ENCODE measurements at regions not wholly inside any gene's neighbourhood (a gene's known extent, or its start where the extent isn't known, plus 50 kb on each side); places are given as distances from the start of the nearest gene placed in this dataset.
"Not testable (repeated sequence)": the region's sequence is repeated elsewhere in the genome, so short reads cannot be mapped to it uniquely, and the experiment has no call there.

DNA sequence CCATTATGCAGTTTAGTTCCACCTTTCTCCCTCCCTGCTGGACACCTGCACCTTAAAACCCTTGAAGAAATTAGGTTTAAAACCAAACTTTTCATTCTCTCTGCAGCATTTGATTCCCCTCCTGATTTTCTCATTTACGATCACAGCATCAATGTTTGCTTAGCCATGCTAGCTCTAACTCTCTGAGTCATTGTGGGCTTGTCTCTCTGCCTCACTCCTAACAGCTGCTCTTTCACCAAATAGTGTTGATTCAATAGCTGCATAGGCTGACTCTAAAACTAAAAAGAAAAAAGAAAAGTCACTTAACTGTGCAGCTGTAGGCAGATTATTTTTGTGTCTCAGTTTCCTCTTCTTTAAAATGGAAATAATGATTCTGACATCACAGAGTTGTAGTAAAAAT is 1124.9 kb downstream of the DIAPH3 start:
- peak; percentile 23 for DNase-seq

DNA sequence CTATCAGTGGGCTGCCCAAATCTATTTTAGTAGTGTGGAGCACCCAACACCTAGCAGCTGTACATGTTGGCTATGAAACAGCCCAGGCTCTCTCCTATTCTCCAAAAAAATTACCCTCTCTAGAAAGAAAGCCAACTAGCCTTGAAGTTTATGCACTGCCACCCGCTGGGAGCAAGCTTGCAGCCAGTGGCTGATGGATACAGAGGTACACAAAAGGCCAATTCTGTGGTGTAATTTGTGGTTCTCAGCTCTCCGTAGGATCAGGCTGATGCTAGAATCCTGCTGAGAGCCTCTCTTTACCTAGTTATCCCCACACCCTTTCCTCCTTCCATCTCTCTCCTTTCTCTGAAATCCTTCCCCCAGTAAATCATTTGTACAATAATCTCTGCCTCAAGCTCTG is 1120.7 kb downstream of the DIAPH3 start:
- DNase-seq = no peak

DNA sequence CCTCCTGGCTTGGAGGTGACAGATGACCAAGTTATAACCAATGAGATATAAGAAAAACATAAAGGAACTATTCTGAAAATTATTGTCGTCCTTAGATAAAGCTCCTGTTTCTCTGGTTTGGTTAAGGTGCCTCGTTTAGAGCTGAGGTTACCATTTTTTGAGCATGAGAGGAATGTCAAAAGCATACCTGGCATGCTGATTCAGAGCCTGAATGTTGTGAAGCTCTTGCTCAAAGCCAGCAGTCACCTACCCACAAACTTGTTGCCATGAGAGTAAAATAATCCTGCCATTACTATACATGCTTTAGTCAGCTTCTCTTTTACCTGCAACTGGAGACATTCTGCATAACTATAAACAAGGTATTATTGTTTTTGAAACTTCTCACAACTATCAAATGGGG is 1116.2 kb downstream of the DIAPH3 start:
- no peak for DNase-seq

DNA sequence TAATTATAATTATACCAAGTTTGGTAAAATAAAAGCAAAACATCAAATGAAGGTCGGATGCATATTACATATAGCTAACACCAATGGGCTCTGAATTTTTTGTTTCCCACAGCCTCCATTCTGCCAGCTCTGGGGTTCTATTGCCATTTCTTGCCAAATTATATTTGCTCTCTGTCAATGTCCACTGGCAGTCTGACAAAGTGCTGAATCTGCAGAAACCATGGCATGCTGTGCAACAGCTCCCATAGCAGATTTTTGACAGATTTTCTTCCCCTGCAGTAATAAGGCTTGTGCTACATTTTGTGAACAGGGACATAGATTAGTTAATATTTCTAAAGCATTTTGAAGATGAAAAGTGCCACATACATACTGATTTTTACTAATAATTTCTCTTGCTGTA is 1102.1 kb downstream of the DIAPH3 start:
- DNase-seq = no peak

DNA sequence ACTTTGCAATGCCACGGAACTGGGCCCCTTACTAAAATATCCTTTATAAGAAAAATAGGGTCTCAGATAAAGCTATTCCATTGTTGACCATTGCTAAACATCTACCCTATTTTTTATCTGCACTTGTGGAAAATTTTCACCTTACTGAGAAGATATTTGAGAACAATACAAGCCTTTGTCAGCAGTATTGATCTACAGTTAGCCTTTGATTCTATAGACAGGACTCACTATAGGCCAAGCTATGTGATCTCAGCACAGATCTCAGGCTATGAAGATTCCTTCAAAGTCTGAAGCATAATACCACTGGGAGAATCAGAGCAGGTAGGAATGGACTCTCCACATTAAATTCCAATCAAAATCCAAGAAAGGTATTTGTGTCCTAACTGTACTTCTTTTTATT is 1099.7 kb downstream of the DIAPH3 start:
- DNase-seq = no peak

DNA sequence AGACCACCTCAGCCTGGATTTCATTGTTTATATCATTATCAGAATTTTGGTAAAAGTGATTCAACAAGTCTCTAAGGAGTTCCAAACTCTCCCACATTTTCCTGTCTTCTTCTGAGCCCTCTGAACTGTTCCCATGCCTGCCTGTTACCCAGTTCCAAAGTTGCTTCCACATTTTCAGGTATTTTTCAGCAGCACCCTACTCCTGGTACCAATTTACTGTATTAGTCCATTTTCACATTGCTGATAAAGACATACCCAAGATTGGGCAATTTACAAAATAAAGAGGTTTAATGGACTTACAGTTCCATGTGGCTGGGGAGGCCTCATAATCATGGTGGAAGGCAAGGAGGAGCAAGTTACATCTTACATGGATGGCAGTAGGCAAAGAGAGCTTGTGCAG is 1087.3 kb downstream of the DIAPH3 start:
- DNase-seq = not testable (repeated sequence)

DNA sequence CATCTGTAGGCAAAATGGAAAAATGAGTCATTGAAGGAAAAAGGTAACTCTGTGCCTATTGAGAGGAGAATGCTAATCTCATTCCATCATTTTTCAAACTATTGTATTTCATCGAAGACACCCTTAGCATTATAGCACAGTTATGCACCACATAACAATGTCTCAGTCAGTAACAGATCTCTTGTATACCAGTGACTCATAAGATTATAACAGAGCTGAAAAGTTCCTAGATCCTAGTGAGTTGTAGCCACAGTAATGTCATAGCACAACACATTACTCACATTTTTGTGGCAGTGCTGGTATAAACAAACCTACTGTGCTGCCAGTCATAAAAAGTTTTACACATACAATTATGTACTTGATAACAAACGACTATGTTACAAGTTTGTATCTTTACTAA is 1077.6 kb downstream of the DIAPH3 start:
- peak; percentile 83 for DNase-seq

DNA sequence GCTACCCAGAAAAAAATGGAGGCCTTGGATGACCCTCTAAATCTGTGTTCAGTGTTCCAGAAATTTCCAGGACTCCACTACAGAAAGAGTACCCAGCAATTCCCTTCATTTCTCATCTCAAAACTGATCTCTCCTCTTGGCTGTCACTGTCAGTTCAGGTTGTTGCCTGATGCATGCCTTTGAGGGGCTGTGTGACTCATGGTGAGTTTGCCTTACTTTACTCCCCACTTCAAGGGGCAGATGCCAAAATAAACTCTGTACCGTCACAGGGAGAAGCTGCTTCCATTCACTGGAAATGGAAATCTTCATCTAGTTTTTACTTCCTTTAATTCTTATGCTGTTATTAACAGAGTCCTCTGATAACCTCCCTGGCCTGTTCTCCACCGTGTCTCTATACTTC is 1075.0 kb downstream of the DIAPH3 start:
- peak; percentile 74 for DNase-seq

DNA sequence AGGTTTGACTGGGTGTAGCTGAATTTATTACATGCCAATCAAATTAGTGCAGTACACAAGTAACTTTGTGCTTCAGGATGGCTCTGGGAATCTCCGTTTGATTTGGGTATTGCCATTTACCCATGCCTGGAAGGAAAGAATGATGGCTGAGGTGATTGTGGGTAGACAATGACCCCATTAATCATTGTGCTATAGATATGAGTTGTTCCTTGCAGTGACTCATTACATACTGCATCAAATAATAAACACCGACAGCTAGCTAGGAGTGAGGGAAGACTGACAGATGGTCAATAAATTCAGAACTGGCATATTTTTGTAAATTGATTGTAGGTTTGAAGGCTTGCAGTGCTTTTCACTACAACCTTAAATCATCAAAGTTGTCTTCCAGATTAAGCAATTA is 1069.5 kb downstream of the DIAPH3 start:
- no peak for DNase-seq

DNA sequence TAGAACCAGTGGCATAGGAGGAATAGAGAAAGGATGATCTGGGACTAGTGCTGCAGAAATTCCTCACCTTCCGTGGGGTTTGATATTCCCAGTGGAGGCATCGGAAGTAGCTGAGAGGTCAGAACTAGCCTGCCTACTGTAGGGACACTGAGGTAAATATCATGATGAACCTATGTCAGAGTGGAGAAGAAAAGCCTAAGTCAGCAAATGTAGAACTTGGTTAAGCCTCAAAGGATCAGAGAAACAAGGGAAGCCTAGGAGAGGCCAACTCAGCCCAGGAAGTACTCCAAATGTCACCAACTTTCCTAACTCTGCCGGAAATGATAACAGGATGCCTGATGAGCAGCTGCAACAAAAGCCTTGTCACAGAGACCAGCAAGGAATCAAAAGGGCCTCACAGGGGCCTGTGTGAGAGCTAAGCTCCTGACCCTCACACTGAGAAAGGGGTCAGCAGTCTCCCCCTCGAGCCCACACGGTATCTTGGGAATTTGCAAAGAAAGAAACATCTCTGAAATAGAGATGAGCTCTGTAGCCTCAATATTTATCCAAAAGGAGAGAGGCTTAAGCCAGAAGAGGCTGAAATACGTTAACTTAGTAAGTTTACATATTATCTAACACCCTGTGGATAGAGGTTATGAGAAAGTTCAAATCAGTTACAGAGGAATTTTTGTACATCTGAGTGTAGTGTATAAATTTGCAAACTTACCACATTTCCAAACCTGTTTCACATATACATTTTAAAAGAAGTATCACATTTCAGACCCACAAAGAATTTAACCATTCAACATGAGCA is 1064.3 kb downstream of the DIAPH3 start:
- DNase-seq = peak; percentile 30

DNA sequence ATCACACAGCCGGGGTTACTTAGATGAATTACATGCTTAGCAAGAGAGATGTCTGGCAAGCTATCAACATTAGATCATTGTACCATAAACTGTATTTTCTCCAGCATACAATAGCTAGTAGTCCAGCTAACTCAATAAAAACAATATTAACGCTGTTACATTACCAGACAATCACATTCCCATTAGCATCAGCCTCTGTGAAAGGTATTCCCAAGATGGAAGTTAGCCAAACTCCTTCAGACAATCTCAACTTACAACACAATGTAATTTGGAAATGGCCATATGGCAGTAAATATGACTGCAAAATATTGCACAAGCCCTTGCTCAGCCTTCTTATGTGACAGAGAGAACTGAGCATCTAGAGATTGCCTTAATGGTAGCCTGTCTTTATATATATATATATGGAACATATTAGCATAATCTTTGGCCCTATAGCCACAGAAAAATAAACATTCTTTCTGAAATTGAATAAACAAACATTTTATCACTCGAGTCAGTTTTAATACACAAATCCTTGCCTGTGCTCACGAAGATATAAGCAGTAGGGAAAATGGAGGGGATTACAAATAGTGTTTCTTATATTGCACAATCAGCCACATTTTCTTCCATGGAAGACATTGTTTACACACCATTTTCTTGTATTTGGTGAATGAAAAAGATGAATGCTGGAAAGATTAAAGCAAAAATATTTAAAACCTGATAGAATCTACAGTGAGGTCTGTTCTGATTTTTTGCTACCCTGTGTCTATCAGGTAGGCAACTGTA is 1060.5 kb downstream of the DIAPH3 start:
- DNase-seq = peak; percentile 81

DNA sequence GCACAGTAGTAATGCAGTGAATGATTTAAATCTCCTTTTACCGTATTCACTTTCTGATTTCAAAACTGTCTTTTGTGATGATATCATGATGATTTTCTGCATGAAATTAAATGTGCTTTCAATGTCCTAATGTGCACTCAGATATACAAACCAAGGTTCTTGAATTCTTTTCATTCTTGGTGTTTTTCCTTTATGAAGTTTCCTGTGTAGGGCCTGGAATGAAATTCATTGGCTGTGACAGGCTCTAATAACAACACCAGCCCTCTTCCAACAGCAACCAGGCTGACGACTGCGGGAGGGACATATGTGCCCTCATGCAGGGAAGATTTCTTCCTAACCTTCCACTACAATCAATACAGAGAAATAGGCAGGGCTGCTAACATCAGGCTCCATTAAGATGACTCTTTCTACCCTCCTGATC is 1052.0 kb downstream of the DIAPH3 start:
- peak; percentile 93 for DNase-seq

DNA sequence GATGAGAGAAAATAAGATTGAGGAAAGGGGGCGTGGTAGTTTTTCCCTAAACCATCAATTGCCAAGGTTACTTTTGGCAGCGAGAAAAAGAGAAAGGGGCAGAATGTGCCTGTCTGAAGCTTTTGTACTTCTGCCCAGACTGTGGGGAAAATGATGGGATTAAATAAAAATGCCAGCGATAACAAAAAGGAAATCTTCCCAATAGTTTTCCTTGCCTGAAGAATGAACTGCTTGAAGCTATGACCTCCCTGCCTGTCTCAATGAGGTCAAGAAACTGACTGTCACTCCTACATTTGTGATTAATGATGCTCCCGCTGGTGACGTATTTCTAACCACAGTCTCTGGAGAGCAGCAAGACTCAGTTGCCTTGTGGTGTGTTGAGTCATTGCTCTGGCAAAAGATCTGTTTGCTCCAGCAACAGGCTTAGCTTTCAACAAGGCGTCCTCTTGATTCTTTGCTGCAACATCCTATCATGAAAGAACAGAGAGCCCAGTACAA is 1051.5 kb downstream of the DIAPH3 start:
- DNase-seq = peak; percentile 99

DNA sequence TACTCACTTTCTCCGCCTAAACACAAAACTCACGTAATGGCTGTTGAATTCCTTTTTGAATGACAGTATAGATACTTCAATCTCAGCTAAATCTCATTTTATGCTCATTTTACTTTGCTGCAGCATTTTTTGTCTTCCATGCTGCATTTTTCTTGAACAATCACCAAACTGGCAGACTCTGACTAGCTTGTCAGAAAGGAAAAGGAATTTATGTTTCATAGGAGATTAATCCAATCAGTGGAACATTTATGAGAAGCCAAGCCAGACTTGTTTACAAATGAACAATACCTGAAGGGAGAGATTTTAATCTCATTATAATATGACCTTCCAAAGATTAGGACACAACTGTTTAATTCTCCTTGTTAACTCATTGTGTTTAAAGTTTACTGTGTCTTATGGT is 1044.3 kb downstream of the DIAPH3 start:
- DNase-seq = peak; percentile 14

DNA sequence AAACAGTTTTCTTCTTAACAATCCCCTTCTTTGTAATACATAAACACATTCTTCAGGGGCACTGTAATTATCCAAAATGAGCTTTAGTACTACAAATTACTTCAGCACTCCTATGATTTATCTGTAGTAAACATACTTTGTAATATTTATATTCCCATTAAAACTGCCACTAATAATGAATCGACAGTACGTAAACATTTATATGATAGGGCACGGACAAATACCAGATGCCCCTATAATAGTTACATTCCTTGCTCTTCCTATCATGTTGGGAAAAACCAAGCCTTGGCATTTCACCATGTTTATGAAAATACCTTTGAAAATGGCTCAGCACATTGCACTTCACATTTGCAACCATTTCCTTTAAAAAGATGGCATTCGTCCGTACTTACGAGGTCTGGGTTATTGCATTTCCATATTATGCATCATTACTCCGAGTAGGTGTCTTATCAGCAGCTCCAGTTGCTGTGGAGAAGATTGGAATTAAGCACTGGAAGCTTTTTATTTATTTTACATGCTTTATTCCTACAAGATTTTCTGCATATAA is 1043.4 kb downstream of the DIAPH3 start:
- DNase-seq = no peak

DNA sequence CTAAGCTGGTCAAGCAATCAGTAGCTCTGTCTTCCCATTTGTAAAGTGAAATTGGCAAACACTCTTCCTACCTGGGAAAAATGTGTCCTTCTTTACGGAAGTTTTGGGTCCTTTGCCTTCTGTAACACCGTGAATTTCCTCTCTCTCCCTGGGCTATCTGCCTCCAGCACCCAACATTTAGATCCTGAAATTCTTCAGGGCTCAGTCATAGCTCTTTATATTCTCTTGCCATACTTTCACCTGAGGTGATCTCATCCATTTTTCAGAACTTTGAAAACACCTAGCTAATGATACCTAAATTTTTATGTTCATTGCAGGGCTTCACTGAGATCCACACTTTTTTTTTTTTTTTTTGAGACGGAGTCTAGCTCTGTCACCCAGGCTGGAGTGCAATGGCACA is 1042.2 kb downstream of the DIAPH3 start:
- DNase-seq = no peak

DNA sequence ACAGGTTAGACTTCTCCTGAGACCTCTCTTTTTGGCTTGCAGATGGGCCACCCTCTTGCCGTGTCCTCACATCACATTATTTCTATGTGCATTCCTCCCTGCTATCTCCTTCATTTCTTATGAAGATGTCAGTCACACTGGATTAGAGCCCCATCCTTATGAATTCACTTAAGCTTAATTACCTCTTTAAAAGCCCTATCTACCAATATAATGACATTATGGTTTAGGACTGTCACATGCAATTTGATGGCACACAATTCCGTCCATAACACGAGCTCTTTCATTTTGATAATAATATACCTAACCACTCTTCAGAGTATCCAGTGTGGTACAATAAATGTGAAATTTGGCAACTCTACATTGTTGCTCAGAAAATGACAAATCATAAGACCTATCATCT is 1037.3 kb downstream of the DIAPH3 start:
- DNase-seq = no peak

DNA sequence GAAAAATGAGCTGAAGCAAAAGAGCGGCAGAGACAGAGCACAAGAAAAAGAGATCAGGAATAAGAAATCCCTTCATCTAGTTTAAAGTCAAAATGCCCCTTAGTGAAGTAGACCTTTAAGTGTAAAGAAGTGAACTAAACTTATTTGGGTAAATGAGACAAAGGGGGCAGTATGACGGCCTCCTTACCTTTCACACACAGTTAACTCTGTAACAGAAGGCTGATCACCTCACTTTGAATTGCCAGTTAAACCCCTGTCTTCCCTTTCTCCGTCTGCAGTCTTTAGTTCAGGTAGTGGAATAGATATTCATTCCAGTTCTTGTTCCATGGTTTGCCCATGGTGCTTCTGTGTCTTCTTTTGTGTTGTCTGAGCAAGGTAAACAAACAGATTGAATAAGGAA is 1029.8 kb downstream of the DIAPH3 start:
- no peak for DNase-seq

DNA sequence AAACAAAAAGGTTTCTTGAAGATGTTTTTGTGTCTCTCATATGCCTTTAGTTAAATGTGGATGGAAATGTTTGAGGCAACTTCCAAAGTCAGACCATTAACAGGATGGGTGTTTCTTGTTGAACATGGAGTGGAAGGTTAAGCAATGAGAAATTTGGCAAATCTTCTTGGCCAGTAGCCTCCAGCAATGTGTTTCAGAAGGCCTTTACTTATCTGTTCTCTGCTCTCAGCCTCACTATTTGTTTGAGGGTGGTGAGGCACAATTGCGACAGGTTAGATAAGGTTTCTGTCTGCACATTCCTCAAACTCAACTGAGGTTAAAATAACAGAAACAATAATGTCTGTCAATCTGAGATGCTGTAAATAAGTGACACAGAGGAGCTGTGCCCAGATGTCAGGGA is 1019.0 kb downstream of the DIAPH3 start:
- DNase-seq = peak; percentile 4

DNA sequence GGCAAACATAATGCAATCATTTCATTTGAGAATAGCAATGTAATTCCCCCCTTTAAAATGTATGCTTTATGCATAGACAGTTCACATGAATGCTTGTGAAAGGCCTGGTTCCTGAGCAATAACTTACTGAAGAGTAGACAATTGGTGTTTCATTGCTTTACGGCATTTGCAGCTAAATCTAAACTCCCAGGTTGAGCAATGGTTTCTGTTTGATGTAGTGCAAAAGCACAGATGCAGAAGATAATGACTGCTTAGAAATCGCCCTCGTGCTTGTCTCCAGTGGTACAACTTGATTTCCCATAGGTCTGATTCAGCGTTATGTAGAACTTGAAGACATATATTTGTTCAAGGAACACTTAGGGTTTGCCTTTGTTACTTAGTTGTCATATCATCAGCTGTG is 1018.3 kb downstream of the DIAPH3 start:
- DNase-seq = no peak

DNA sequence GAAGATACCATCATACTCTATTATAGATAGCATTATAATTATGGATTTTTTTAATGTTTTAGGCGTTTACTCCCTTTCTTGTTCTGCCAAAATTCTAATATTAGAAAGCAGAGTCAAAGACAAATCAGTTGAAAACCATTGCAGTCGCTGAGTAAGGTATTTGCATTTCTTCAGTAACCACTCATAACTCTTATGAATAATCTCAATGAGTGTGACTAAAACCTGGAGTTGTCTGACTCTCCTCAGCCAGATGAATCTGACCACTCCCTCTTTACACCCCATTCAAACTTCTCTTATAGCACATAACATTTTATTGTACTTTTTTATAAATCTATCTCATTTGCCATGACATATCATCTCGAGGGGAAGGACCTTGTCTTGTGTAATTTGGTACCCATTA is 1006.5 kb downstream of the DIAPH3 start:
- DNase-seq = peak; percentile 7

DNA sequence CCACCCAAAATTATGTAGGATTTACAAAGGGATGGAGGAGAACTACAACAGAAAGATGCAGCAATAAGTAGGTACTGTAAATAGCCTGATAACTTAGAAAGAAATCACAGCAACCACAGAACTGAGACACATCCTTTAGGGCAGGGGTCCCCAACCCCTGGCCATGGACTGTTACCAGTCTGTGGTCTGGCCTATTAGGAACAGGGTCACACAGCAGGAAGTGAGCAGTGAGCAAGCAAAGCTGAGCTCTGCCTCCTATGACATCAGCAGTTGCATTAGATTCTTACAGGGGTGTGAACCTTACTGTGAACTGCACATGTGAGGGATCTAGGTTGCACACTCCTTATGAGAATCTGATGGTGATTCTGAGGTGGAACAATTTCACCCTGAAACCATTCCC is 997.6 kb downstream of the DIAPH3 start:
- no peak for DNase-seq

DNA sequence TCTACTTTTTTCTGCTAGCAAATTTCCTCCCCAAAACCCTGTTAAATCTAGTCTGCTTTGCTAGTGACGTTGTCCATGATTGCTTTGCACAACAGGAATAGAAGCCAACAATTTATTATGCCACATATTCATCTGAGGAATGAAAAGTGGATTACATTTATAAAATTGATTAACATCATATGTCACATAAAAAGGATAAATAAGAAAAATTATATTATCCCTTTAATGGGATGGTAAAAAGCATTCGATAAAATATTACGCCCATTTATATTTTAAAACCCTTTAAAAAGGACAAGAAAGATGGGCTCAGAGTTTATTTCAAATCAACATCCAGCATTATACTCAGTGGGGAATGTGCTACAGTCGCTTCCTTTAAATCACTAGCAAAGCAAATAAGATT is 991.7 kb downstream of the DIAPH3 start:
- no peak for DNase-seq

DNA sequence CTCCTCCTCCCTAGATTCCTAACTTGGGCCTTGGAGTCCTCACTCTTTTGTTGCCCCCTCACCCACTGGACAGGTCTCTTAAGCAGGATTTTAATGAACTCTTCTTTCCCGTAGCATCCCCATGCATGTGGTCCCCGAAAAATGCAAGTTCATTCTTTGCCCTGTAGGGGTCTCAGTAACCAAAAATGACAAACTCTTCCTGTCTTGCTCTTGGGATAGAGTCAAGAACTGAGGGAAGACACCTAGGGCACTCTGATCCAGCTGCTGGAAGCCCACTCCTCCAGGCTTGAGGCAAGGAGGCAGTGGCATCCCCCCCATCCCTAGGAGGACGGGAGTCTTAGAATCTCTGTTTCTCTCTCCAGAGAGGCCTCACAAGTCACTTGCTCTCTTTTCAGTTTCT is 987.0 kb downstream of the DIAPH3 start:
- no peak for DNase-seq

All from fibroblast of upper back skin (primary cell).